T-helper 2 cell treated with Interferon-gamma antibody and Interleukin-4, amounts not matched to agents 5 μg/mL and 100 μg/mL, for 36 hours (primary cell): ENCODE measurements at regions not wholly inside any gene's neighbourhood (a gene's known extent, or its start where the extent isn't known, plus 50 kb on each side); places are given as distances from the start of the nearest gene placed in this dataset.

Experiments used
- DNase-seq: peaks from one replicate; pipeline ENCODE4 v3.0.0; 2021; ENCODE audit warnings: low spot score
- H3K27ac Mint-ChIP-seq: one replicate; pipeline ENCODE4 v1.8.0; 2021; ENCODE audit warnings: mild to moderate bottlenecking, mixed read lengths
- H3K27me3 Mint-ChIP-seq: one replicate; pipeline ENCODE4 v1.8.0; 2021; ENCODE audit warnings: low read depth, mixed read lengths
- H3K36me3 Mint-ChIP-seq: one replicate; pipeline ENCODE4 v1.8.0; 2021; ENCODE audit warnings: low read depth, mixed read lengths
- H3K4me1 Mint-ChIP-seq: one replicate; pipeline ENCODE4 v1.8.0; 2021; ENCODE audit warnings: low read depth, mixed read lengths
- H3K4me3 Mint-ChIP-seq: one replicate; pipeline ENCODE4 v1.8.0; 2022; ENCODE audit warnings: mild to moderate bottlenecking, moderate library complexity, mixed read lengths
- H3K9me3 Mint-ChIP-seq: one replicate; pipeline ENCODE4 v1.8.0; 2021; ENCODE audit warnings: mixed read lengths

GRCh38 chr5:83777856-83778255 is 57.2 kb upstream of the HAPLN1 start:
- no peaks in the 10 kb centered on the region for H3K36me3 Mint-ChIP-seq
- no peak for DNase-seq
- H3K4me1 Mint-ChIP-seq: no peaks in the 10 kb centered on the region
- no peaks in the 10 kb centered on the region for H3K27me3 Mint-ChIP-seq
- H3K27ac Mint-ChIP-seq: no peak overlapping the region
- no peak overlapping the region for H3K4me3 Mint-ChIP-seq
- no peaks in the 10 kb centered on the region for H3K9me3 Mint-ChIP-seq

- Mint-ChIP-seq H3K4me1 (no peaks in the 10 kb centered on the region), H3K9me3 (no peaks in the 10 kb centered on the region)
Observed at GRCh38 chr5:83776437-83777031, 55.9 kb upstream of the HAPLN1 start.

More at GRCh38 chr5:83776437-83777031, 55.9 kb upstream of the HAPLN1 start:
- Mint-ChIP-seq H3K27ac (no peak overlapping the region), H3K36me3 (no peaks in the 10 kb centered on the region), H3K4me3 (no peak overlapping the region), H3K27me3 (no peaks in the 10 kb centered on the region)
- no peak for DNase-seq
